PC-9 (cell line): ENCODE measurements at regions not wholly inside any gene's neighbourhood (a gene's known extent, or its start where the extent isn't known, plus 50 kb on each side); places are given as distances from the start of the nearest gene placed in this dataset.

Experiments used
- BruUV-seq: library from RNA; stranded (reverse); fragments of 400-500 nt; replicated peaks from 2 replicates; lab custom pipeline; 2021; lab: Mats Ljungman, UMichigan
- CTCF ChIA-PET: fragments of 300-600 bp; sonication (Branson Sonifier 250); formaldehyde crosslinking; loops from one replicate; lab custom pipeline; 2022; ENCODE audit warnings: antibody characterized with exemption; lab: Charles Lee
- POLR2A ChIA-PET: fragments of 300-600 bp; sonication (Branson Sonifier 250); formaldehyde crosslinking; loops from one replicate; lab custom pipeline; 2022; ENCODE audit warnings: antibody characterized with exemption; ENCODE audit not compliant: unreplicated experiment; lab: Charles Lee
- DNase-seq, 2 experiments: peaks; one replicate each; pipeline versions ENCODE4 v3.0.0 to v3.0.0-alpha.2; 2015 to 2022; ENCODE audit warnings: mixed read lengths in 1 of 2
- H2AFZ ChIP-seq: fragments of 200-600 bp; sonication (generic); 2 replicates; pipeline ENCODE4 v1.8.1; 2017; ENCODE audit warnings: antibody characterized with exemption
- H3F3A ChIP-seq: fragments of 200-600 bp; sonication (generic); 2 replicates; pipeline ENCODE4 v1.8.1; 2017; ENCODE audit warnings: antibody characterized with exemption, mild to moderate bottlenecking, low read depth; ENCODE audit not compliant: insufficient read depth
- H3K27ac ChIP-seq: fragments of 200-600 bp; sonication (generic); 2 replicates; pipeline ENCODE4 v1.6.1; 2016; ENCODE audit warnings: mixed run types
- H3K27me3 ChIP-seq: fragments of 200-600 bp; sonication (generic); 2 replicates; pipeline ENCODE4 v1.6.1; 2016; ENCODE audit warnings: low read depth, mixed run types; ENCODE audit not compliant: insufficient read depth
- H3K36me3 ChIP-seq: fragments of 200-600 bp; sonication (generic); 2 replicates; pipeline ENCODE4 v1.6.1; 2016; ENCODE audit warnings: low read depth, mixed run types
- H3K4me1 ChIP-seq: fragments of 200-600 bp; sonication (generic); replicated peaks from 2 replicates; pipeline ENCODE4 v1.6.1; 2016; ENCODE audit warnings: mixed run types; ENCODE audit not compliant: insufficient read depth
- H3K4me2 ChIP-seq: fragments of 200-600 bp; sonication (generic); 2 replicates; pipeline ENCODE4 v1.6.1; 2017; ENCODE audit warnings: mixed run types
- H3K4me3 ChIP-seq: fragments of 200-600 bp; sonication (generic); 2 replicates; pipeline ENCODE4 v1.6.1; 2016; ENCODE audit warnings: mixed run types
- H3K79me2 ChIP-seq: fragments of 200-600 bp; sonication (generic); 2 replicates; pipeline ENCODE4 v1.6.1; 2017; ENCODE audit warnings: low read depth, mixed run types
- H3K9me2 ChIP-seq: fragments of 200-600 bp; sonication (generic); 2 replicates; pipeline ENCODE4 v1.8.1; 2017; ENCODE audit warnings: mild to moderate bottlenecking; ENCODE audit not compliant: insufficient read depth
- H3K9me3 ChIP-seq: fragments of 200-600 bp; sonication (generic); 2 replicates; pipeline ENCODE4 v1.8.1; 2016; ENCODE audit warnings: low read depth; ENCODE audit not compliant: insufficient read depth
- H4K20me1 ChIP-seq: fragments of 200-600 bp; sonication (generic); 2 replicates; pipeline ENCODE4 v1.8.1; 2017; ENCODE audit not compliant: insufficient read depth
- EZH2 ChIP-seq: fragments of 200-600 bp; sonication (generic); IDR thresholded peaks from 2 replicates; pipeline ENCODE4 v1.8.0; 2017; ENCODE audit warnings: antibody characterized with exemption, low read depth
- intact Hi-C: fragments of 100-400 bp; cut with micrococcal nuclease; formaldehyde crosslinking; loops from one replicate; pipeline ENCODE4 v1.10.0; 2022; ENCODE audit not compliant: unreplicated experiment
- TF ChIP-seq, protein P1 (sequence below): fragments of 200-600 bp; sonication (generic); conservative IDR thresholded peaks from 2 replicates; pipeline ENCODE4 v1.6.1; 2017; ENCODE audit warnings: mixed run types, antibody characterized with exemption, mild to moderate bottlenecking, moderate library complexity

GRCh38 chr19:31946491-31946890 is 398.9 kb upstream of the ZNF507 start:
- peaks cover 59% of the 10 kb centered on the region for H3K27me3 ChIP-seq
- POLR2A ChIA-PET, result no interaction called here
- H3K27ac ChIP-seq, result no peak overlapping the region
- H3K79me2 ChIP-seq, result no peaks in the 10 kb centered on the region
- no peaks in the 10 kb centered on the region for H4K20me1 ChIP-seq
- TF ChIP-seq, protein P1, sequence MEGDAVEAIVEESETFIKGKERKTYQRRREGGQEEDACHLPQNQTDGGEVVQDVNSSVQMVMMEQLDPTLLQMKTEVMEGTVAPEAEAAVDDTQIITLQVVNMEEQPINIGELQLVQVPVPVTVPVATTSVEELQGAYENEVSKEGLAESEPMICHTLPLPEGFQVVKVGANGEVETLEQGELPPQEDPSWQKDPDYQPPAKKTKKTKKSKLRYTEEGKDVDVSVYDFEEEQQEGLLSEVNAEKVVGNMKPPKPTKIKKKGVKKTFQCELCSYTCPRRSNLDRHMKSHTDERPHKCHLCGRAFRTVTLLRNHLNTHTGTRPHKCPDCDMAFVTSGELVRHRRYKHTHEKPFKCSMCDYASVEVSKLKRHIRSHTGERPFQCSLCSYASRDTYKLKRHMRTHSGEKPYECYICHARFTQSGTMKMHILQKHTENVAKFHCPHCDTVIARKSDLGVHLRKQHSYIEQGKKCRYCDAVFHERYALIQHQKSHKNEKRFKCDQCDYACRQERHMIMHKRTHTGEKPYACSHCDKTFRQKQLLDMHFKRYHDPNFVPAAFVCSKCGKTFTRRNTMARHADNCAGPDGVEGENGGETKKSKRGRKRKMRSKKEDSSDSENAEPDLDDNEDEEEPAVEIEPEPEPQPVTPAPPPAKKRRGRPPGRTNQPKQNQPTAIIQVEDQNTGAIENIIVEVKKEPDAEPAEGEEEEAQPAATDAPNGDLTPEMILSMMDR, result no peak
- TF ChIP-seq EZH2, result no peak
- no peaks in the 10 kb centered on the region for H3K4me1 ChIP-seq
- BruUV-seq, result no TSS peak
- H3K9me3 ChIP-seq, result no peaks in the 10 kb centered on the region
- no peak for DNase-seq
- no peaks in the 10 kb centered on the region for H3K9me2 ChIP-seq
- H3F3A ChIP-seq, result no peaks in the 10 kb centered on the region
- no peak overlapping the region for H3K4me3 ChIP-seq
- no peak overlapping the region for H3K4me2 ChIP-seq
- intact Hi-C loops, result no loop called here
- H2AFZ ChIP-seq, result no peak overlapping the region
- CTCF ChIA-PET, result no interaction called here
- H3K36me3 ChIP-seq, result no peaks in the 10 kb centered on the region

DNA sequence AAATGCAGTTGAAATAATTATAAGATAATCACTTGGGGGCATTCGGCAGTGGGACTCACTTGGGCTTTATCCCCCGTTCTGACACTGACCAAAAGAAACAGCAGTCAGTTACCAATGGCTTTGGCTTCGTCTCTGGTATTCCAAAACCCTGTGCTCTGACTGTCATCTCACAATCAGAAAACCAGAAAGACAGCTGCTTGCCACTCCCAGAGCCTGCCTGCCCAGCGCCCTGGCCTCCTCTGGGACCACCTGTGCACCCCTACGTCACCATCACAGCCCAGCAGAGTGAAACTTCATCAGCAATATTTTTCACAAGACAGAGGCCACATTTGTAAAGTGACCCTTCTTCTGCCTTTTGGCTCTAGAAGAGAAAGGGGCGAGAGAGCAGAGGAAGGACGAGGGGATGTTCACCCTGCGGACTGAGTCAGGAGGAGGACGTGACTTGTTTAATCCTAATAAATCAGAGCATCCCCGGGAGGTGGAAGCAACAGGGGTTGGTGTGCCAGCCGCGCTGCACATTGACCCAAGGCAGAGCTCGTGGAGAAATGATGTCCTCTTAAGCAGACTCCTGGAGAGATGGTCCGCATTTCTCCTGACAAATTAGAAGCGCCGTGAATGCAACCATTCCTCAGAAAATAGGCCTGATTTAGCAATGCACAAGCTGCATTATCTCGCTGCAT is 397.8 kb upstream of the ZNF507 start:
- Histone ChIP-seq H3F3A (no peaks in the 10 kb centered on the region), H3K27ac (no peak overlapping the region), H3K36me3 (no peaks in the 10 kb centered on the region), H3K79me2 (no peaks in the 10 kb centered on the region), H3K27me3 (peaks cover 57% of the 10 kb centered on the region), H3K9me3 (no peaks in the 10 kb centered on the region), H3K9me2 (no peaks in the 10 kb centered on the region), H4K20me1 (no peaks in the 10 kb centered on the region), H2AFZ (no peak overlapping the region), H3K4me1 (no peaks in the 10 kb centered on the region), H3K4me2 (no peak overlapping the region), H3K4me3 (no peak overlapping the region)
- ChIA-PET CTCF (no interaction called here), POLR2A (no interaction called here)
- no TSS peak for BruUV-seq
- no peak for DNase-seq
- no peak for TF ChIP-seq EZH2
- TF ChIP-seq, protein P1, result no peak
- intact Hi-C loops, result no loop called here

DNA sequence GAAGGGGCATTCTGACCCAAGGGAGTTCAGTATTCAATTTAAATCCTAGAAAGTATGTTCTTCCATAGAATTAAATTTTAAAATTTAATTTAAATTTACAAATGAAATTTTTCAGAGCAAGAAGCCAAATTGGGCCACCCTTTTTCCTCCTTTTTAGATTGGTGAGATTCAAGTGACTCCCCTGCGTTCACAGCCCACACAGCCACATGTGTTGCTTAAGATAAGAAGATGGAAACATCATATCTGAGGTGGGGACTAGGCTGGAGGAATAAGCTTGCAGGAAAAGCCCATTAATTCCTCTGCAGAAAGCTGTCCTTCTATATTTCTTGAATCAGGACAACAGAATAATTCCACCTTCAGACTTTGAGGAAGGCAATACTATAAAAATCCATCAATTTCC is 392.7 kb upstream of the ZNF507 start:
- no peaks in the 10 kb centered on the region for H3K79me2 ChIP-seq
- H3K27me3 ChIP-seq, result peaks cover 34% of the 10 kb centered on the region
- H3K27ac ChIP-seq, result no peak overlapping the region
- H4K20me1 ChIP-seq, result no peaks in the 10 kb centered on the region
- no peak for DNase-seq
- BruUV-seq, result no TSS peak
- no peaks in the 10 kb centered on the region for H3F3A ChIP-seq
- CTCF ChIA-PET, result no interaction called here
- H3K4me2 ChIP-seq, result no peak overlapping the region
- intact Hi-C loops, result no loop called here
- H3K36me3 ChIP-seq, result no peaks in the 10 kb centered on the region
- no peaks in the 10 kb centered on the region for H3K4me1 ChIP-seq
- TF ChIP-seq EZH2, result no peak
- TF ChIP-seq, protein P1, result no peak
- H3K9me3 ChIP-seq, result no peaks in the 10 kb centered on the region
- H3K4me3 ChIP-seq, result no peak overlapping the region
- H2AFZ ChIP-seq, result no peak overlapping the region
- no peaks in the 10 kb centered on the region for H3K9me2 ChIP-seq
- POLR2A ChIA-PET, result interaction anchor here (0.7 kb wide), 1 partner anchor 465 kb away, joined by 7 read pairs; no protein-coding TSS in a partner anchor
